SU-DHL-6 (cell line): ENCODE measurements at regions not wholly inside any gene's neighbourhood (a gene's known extent, or its start where the extent isn't known, plus 50 kb on each side); places are given as distances from the start of the nearest gene placed in this dataset.

ENCODE experiments used
- H2AFZ ChIP-seq: fragments of 200-600 bp; sonication (generic); 2 replicates; pipeline ENCODE4 v1.6.1; 2014; ENCODE audit warnings: low read depth, mild to moderate bottlenecking, moderate library complexity, mixed read lengths, antibody characterized with exemption, low read length; ENCODE audit not compliant: severe bottlenecking
- H3F3A ChIP-seq: fragments of 200-600 bp; shearing (Covaris generic); 2 replicates; pipeline ENCODE4 v1.6.0; 2016; ENCODE audit warnings: antibody characterized with exemption, mild to moderate bottlenecking; ENCODE audit not compliant: insufficient read depth
- H3K27ac ChIP-seq: fragments of 200-600 bp; sonication (generic); 2 replicates; pipeline ENCODE4 v1.5.1; 2016; ENCODE audit warnings: low read depth, mild to moderate bottlenecking, low read length, moderate library complexity, mixed read lengths
- H3K27me3 ChIP-seq: fragments of 200-600 bp; sonication (generic), shearing (Covaris generic); 2 replicates; pipeline ENCODE4 v1.6.0; 2014; ENCODE audit warnings: mild to moderate bottlenecking, low read length
- H3K36me3 ChIP-seq: fragments of 200-600 bp; sonication (generic); 2 replicates; pipeline ENCODE4 v1.6.1; 2014; ENCODE audit warnings: mild to moderate bottlenecking, low read length, mixed read lengths
- H3K4me2 ChIP-seq: fragments of 300-600, 200-600 bp; shearing (Covaris generic), sonication (generic); 2 replicates; pipeline ENCODE4 v1.6.0; 2014; ENCODE audit warnings: low read length, low read depth, mild to moderate bottlenecking; ENCODE audit not compliant: poor library complexity, severe bottlenecking
- H3K4me3 ChIP-seq: fragments of 200-600 bp; sonication (generic); 2 replicates; pipeline ENCODE4 v1.5.1; 2014; ENCODE audit warnings: antibody characterized with exemption, low read length, mild to moderate bottlenecking, mixed read lengths; ENCODE audit not compliant: insufficient read depth, poor library complexity, severe bottlenecking
- H3K79me2 ChIP-seq: fragments of 200-600 bp; sonication (generic); 2 replicates; pipeline ENCODE4 v1.6.1; 2014; ENCODE audit warnings: mild to moderate bottlenecking, low read length, moderate library complexity; ENCODE audit not compliant: insufficient read depth
- H3K9ac ChIP-seq: fragments of 200-600 bp; sonication (generic); 2 replicates; pipeline ENCODE4 v1.7.0; 2014; ENCODE audit warnings: mild to moderate bottlenecking, low read length
- H3K9me2 ChIP-seq: fragments of 200-600 bp; sonication (generic); replicated peaks from 2 replicates; pipeline ENCODE4 v1.6.1; 2014; ENCODE audit warnings: low read length; ENCODE audit not compliant: insufficient read depth
- H3K9me3 ChIP-seq: fragments of 200-600 bp; sonication (generic); 2 replicates; pipeline ENCODE4 v1.6.1; 2014; ENCODE audit warnings: low read length, mixed read lengths; ENCODE audit not compliant: insufficient read depth
- H4K20me1 ChIP-seq: fragments of 200-600 bp; sonication (generic); 2 replicates; pipeline ENCODE4 v1.6.1; 2014; ENCODE audit warnings: low read depth, mild to moderate bottlenecking, antibody characterized with exemption, low read length, moderate library complexity, mixed read lengths
- EZH2phosphoT487 ChIP-seq: fragments of 200-600 bp; sonication (generic), shearing (Covaris generic); conservative IDR thresholded peaks from 2 replicates; pipeline ENCODE4 v1.6.1; 2018; ENCODE audit warnings: mild to moderate bottlenecking, antibody characterized with exemption, low read length, moderate library complexity, mixed read lengths
- TF ChIP-seq, protein P1 (sequence below): fragments of 200-600 bp; sonication (generic); IDR thresholded peaks from one replicate; pipeline ENCODE4 v1.5.1; 2017; ENCODE audit warnings: antibody characterized with exemption, mild to moderate bottlenecking, low read length, moderate library complexity; ENCODE audit not compliant: insufficient read depth, poor library complexity, severe bottlenecking

GRCh38 chr16:51940183-51940582 is 606.8 kb downstream of the TOX3 start:
- TF ChIP-seq EZH2phosphoT487: no peak
- TF ChIP-seq, protein P1, sequence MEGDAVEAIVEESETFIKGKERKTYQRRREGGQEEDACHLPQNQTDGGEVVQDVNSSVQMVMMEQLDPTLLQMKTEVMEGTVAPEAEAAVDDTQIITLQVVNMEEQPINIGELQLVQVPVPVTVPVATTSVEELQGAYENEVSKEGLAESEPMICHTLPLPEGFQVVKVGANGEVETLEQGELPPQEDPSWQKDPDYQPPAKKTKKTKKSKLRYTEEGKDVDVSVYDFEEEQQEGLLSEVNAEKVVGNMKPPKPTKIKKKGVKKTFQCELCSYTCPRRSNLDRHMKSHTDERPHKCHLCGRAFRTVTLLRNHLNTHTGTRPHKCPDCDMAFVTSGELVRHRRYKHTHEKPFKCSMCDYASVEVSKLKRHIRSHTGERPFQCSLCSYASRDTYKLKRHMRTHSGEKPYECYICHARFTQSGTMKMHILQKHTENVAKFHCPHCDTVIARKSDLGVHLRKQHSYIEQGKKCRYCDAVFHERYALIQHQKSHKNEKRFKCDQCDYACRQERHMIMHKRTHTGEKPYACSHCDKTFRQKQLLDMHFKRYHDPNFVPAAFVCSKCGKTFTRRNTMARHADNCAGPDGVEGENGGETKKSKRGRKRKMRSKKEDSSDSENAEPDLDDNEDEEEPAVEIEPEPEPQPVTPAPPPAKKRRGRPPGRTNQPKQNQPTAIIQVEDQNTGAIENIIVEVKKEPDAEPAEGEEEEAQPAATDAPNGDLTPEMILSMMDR: no peak
- no peaks in the 10 kb centered on the region for H3K9me2 ChIP-seq
- no peaks in the 10 kb centered on the region for H4K20me1 ChIP-seq
- no peaks in the 10 kb centered on the region for H3F3A ChIP-seq
- H3K79me2 ChIP-seq: no peaks in the 10 kb centered on the region
- no peaks in the 10 kb centered on the region for H3K27me3 ChIP-seq
- H3K4me2 ChIP-seq: no peak overlapping the region
- H3K9ac ChIP-seq: no peak overlapping the region
- H2AFZ ChIP-seq: no peak overlapping the region
- H3K27ac ChIP-seq: no peak overlapping the region
- no peaks in the 10 kb centered on the region for H3K36me3 ChIP-seq
- H3K9me3 ChIP-seq: no peaks in the 10 kb centered on the region
- no peak overlapping the region for H3K4me3 ChIP-seq

DNA sequence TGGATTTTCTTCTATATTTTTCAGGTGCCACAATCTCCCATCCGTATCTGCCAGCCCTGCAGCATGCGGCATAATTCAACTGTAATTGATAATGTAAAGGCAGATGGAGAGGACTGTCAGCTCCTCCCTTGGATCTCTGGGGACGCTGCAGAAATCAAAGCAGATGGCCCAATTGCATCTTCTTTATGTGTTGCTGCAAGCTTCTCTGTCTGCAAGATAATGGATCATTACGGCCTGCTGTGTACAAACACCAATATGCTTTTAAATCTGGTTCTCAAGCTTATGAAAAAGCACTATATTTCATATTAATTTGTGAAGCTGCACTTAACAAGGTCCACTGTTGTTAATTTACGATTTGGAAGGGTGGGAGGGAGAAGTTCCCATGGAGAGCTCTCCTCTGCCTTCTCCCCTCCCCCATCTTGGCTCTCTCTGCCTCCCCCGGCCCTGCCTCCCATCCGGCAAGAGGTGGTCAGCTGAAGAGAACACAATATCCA is 607.5 kb downstream of the TOX3 start:
- H3K36me3 ChIP-seq: no peaks in the 10 kb centered on the region
- no peak overlapping the region for H3K4me3 ChIP-seq
- H3K9me2 ChIP-seq: no peaks in the 10 kb centered on the region
- no peak overlapping the region for H3K27ac ChIP-seq
- no peak overlapping the region for H3K9ac ChIP-seq
- H2AFZ ChIP-seq: no peak overlapping the region
- H3K79me2 ChIP-seq: no peaks in the 10 kb centered on the region
- no peak for TF ChIP-seq EZH2phosphoT487
- TF ChIP-seq, protein P1: no peak
- H3F3A ChIP-seq: no peaks in the 10 kb centered on the region
- H3K9me3 ChIP-seq: no peaks in the 10 kb centered on the region
- H3K27me3 ChIP-seq: no peaks in the 10 kb centered on the region
- H3K4me2 ChIP-seq: no peak overlapping the region
- H4K20me1 ChIP-seq: no peaks in the 10 kb centered on the region

GRCh38 chr16:51938861-51939260 is 608.1 kb downstream of the TOX3 start:
- Histone ChIP-seq H3K27me3 (no peaks in the 10 kb centered on the region), H3K79me2 (no peaks in the 10 kb centered on the region), H3K36me3 (no peaks in the 10 kb centered on the region), H3K4me2 (no peak overlapping the region), H3K9me3 (no peaks in the 10 kb centered on the region), H3K9me2 (no peaks in the 10 kb centered on the region), H3K4me3 (no peak overlapping the region), H3K9ac (no peak overlapping the region), H2AFZ (no peak overlapping the region), H3F3A (no peaks in the 10 kb centered on the region), H4K20me1 (no peaks in the 10 kb centered on the region), H3K27ac (no peak overlapping the region)
- TF ChIP-seq, protein P1: no peak
- no peak for TF ChIP-seq EZH2phosphoT487

DNA sequence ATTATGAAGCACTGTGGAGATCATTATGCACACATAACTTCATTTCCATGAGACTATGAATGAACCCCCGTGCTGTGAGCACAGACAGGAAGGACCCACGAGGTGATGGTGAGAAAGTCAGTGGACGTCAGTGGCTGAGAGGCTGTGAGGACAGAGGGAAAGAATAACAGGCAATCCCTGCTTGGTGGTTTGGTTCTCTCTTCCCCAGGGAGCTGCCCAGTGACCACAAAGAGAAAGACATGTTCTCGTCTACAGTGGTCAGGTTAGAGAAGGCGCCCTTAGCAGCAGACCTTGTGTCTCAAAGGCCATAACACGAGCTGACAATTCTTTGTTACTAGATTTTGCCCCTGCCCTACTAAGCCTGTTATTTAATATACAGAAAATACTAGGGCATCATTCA is 609.2 kb downstream of the TOX3 start:
- Histone ChIP-seq H3K27ac (no peak overlapping the region), H2AFZ (no peak overlapping the region), H3K9me3 (no peaks in the 10 kb centered on the region), H3K79me2 (no peaks in the 10 kb centered on the region), H3K4me3 (no peak overlapping the region), H3F3A (no peaks in the 10 kb centered on the region), H3K36me3 (no peaks in the 10 kb centered on the region), H3K27me3 (no peaks in the 10 kb centered on the region), H3K9me2 (no peaks in the 10 kb centered on the region), H3K4me2 (no peak overlapping the region), H3K9ac (no peak overlapping the region), H4K20me1 (no peaks in the 10 kb centered on the region)
- TF ChIP-seq EZH2phosphoT487: no peak
- TF ChIP-seq, protein P1: no peak
